Uterus (tissue), 3 donors: ENCODE measurements at regions not wholly inside any gene's neighbourhood (a gene's known extent, or its start where the extent isn't known, plus 50 kb on each side); places are given as distances from the start of the nearest gene placed in this dataset.

Source experiments
- DNase-seq, 2 donors: peaks; one replicate each; pipeline ENCODE4 v3.0.0-alpha.2; 2019 to 2020
- H3K27ac ChIP-seq, 2 donors: fragments of 200-600 bp; sonication (generic); 1 replicate in 1 of 2; 2 replicates in 1 of 2; pipeline ENCODE4 v1.5.1; 2016 to 2018
- H3K27me3 ChIP-seq, 2 donors: fragments of 200-600 bp; sonication (generic); one replicate each; pipeline ENCODE4 v1.5.1; 2018 to 2019; ENCODE audit warnings: control low read depth in 1 of 2
- H3K36me3 ChIP-seq, 2 donors: fragments of 200-600 bp; sonication (generic); one replicate each; pipeline ENCODE4 v1.5.1; 2019; ENCODE audit warnings: control low read depth in 1 of 2
- H3K4me1 ChIP-seq, 2 donors: fragments of 200-600 bp; sonication (generic); one replicate each; pipeline ENCODE4 v1.5.1; 2018 to 2019; ENCODE audit warnings: control low read depth in 1 of 2
- H3K4me3 ChIP-seq, 2 donors: fragments of 200-600 bp; sonication (generic); 1 replicate in 1 of 2; 2 replicates in 1 of 2; pipeline ENCODE4 v1.5.1; 2018 to 2019; ENCODE audit warnings: mild to moderate bottlenecking in 1 of 2
- H3K9me3 ChIP-seq, 2 donors: fragments of 200-600 bp; sonication (generic); one replicate each; pipeline ENCODE4 v1.5.1; 2019; ENCODE audit warnings: control low read depth in 1 of 2
- CTCF ChIP-seq, 4 experiments: fragments of 200-600 bp in 2 of 4; fragments of 450-650 bp in 2 of 4; sonication (generic) in 2 of 4; IDR thresholded peaks; one replicate each; pipeline ENCODE4 v1.5.1; 2016 to 2019; ENCODE audit warnings: antibody characterized with exemption in 4 of 4, mild to moderate bottlenecking in 2 of 4, moderate library complexity in 1 of 4
- POLR2A ChIP-seq, 2 donors: fragments of 450-650 bp; IDR thresholded peaks; one replicate each; pipeline ENCODE4 v1.6.1; 2016; ENCODE audit warnings: antibody characterized with exemption in 2 of 2, mild to moderate bottlenecking in 1 of 2, moderate library complexity in 1 of 2
- intact Hi-C: fragments of 100-400 bp; cut with DNase I; formaldehyde crosslinking; loops from one replicate; pipeline ENCODE4 v1.15.1; 2023; ENCODE audit warnings: low total_unique reads
- donor health status: DM: yes; HTN: yes; CAD: no.

- Histone ChIP-seq H3K36me3 (no peaks in the 10 kb centered on the region), H3K9me3 (no peaks in the 10 kb centered on the region), H3K27me3 (no peaks in the 10 kb centered on the region), H3K27ac (no peak overlapping the region), H3K4me3 (no peak overlapping the region), H3K4me1 (no peaks in the 10 kb centered on the region)
- intact Hi-C loops, result no loop called here
- TF ChIP-seq POLR2A (IDR thresholded peaks at IDR 0.05) (no peak), CTCF (IDR thresholded peaks at IDR 0.05) (no peak)
- no peak for DNase-seq
These were observed 343.1 kb upstream of the SLC39A10 start for GRCh38 chr2:195313962-195314361.

- H3K4me1 ChIP-seq, result no peaks in the 10 kb centered on the region
- no peaks in the 10 kb centered on the region for H3K9me3 ChIP-seq
- no peak overlapping the region for H3K4me3 ChIP-seq
- no peaks in the 10 kb centered on the region for H3K27me3 ChIP-seq
- no peak overlapping the region for H3K27ac ChIP-seq
- TF ChIP-seq CTCF (IDR thresholded peaks at IDR 0.05) (no peak), POLR2A (IDR thresholded peaks at IDR 0.05) (no peak)
- no peaks in the 10 kb centered on the region for H3K36me3 ChIP-seq
- no peak for DNase-seq
- intact Hi-C loops, result no loop called here
These were observed 344.4 kb upstream of the SLC39A10 start for GRCh38 chr2:195312662-195313061.

GRCh38 chr2:195308163-195308562 lies 348.9 kb upstream of the SLC39A10 start:
- H3K9me3 ChIP-seq, result no peaks in the 10 kb centered on the region
- DNase-seq, result no peak
- intact Hi-C loops, result no loop called here
- no peaks in the 10 kb centered on the region for H3K36me3 ChIP-seq
- TF ChIP-seq CTCF (IDR thresholded peaks at IDR 0.05) (no peak), POLR2A (IDR thresholded peaks at IDR 0.05) (no peak)
- no peak overlapping the region for H3K27ac ChIP-seq
- H3K27me3 ChIP-seq, result no peaks in the 10 kb centered on the region
- no peak overlapping the region for H3K4me3 ChIP-seq
- no peaks in the 10 kb centered on the region for H3K4me1 ChIP-seq

- Histone ChIP-seq H3K27ac (no peak overlapping the region), H3K36me3 (no peaks in the 10 kb centered on the region), H3K9me3 (no peaks in the 10 kb centered on the region), H3K27me3 (no peaks in the 10 kb centered on the region), H3K4me3 (no peak overlapping the region), H3K4me1 (no peaks in the 10 kb centered on the region)
- DNase-seq, result no peak
- intact Hi-C loops, result no loop called here
- TF ChIP-seq POLR2A (IDR thresholded peaks at IDR 0.05), result no peak
- no peak for TF ChIP-seq CTCF (IDR thresholded peaks at IDR 0.05)
These were observed 349.3 kb upstream of the SLC39A10 start for GRCh38 chr2:195307751-195308150.

GRCh38 chr2:195304310-195304709 lies 352.7 kb upstream of the SLC39A10 start:
- Histone ChIP-seq H3K9me3 (no peaks in the 10 kb centered on the region), H3K4me1 (no peaks in the 10 kb centered on the region), H3K27ac (no peak overlapping the region), H3K27me3 (no peaks in the 10 kb centered on the region), H3K4me3 (no peak overlapping the region), H3K36me3 (no peaks in the 10 kb centered on the region)
- no peak for DNase-seq
- no peak for TF ChIP-seq CTCF (IDR thresholded peaks at IDR 0.05)
- no peak for TF ChIP-seq POLR2A (IDR thresholded peaks at IDR 0.05)
- intact Hi-C loops, result no loop called here
